Activated naive CD4-positive, alpha-beta T cell treated with anti-CD3 and anti-CD28 coated beads, Interleukin-2, amount 50 U/mL, for 72 hours (primary cell): ENCODE measurements at regions not wholly inside any gene's neighbourhood (a gene's known extent, or its start where the extent isn't known, plus 50 kb on each side); places are given as distances from the start of the nearest gene placed in this dataset.
"Not testable (repeated sequence)": the region's sequence is repeated elsewhere in the genome, so short reads cannot be mapped to it uniquely, and the experiment has no call there.

Source experiments
- ATAC-seq, 2 donors: fragments of 150-1000 bp; cut with Tn5 transposase; 2 replicates each; pipeline ENCODE4 v1.10.0; 2021; ENCODE audit warnings: mild to moderate bottlenecking in 2 of 2, moderate library complexity in 2 of 2
- DNase-seq, 2 donors: peaks; one replicate each; pipeline ENCODE4 v3.0.0; 2021 to 2022; ENCODE audit warnings: low spot score in 2 of 2
- H3K27ac Mint-ChIP-seq, 2 donors: one replicate each; pipeline ENCODE4 v1.8.0; 2022; ENCODE audit warnings: mild to moderate bottlenecking in 2 of 2, mixed read lengths in 2 of 2
- H3K36me3 Mint-ChIP-seq, 2 donors: one replicate each; pipeline ENCODE4 v1.8.0; 2022; ENCODE audit warnings: mixed read lengths in 2 of 2
- H3K9me3 Mint-ChIP-seq, 2 donors: one replicate each; pipeline ENCODE4 v1.8.0; 2022; ENCODE audit warnings: mixed read lengths in 2 of 2

GRCh38 chr1:70818401-70818800 is 229.2 kb downstream of the PTGER3 start:
- no peak overlapping the region for H3K27ac Mint-ChIP-seq
- ATAC-seq: no peak
- H3K9me3 Mint-ChIP-seq: peaks cover 0 to 4% of the 10 kb centered on the region in 2 donors
- no peak for DNase-seq
- no peaks in the 10 kb centered on the region for H3K36me3 Mint-ChIP-seq

GRCh38 chr1:70819231-70819630 is 228.4 kb downstream of the PTGER3 start:
- H3K27ac Mint-ChIP-seq: no peak overlapping the region
- no peak for DNase-seq
- no peak for ATAC-seq
- H3K9me3 Mint-ChIP-seq: no peaks in the 10 kb centered on the region
- H3K36me3 Mint-ChIP-seq: no peaks in the 10 kb centered on the region

GRCh38 chr1:70819785-70820184 is 227.8 kb downstream of the PTGER3 start:
- Mint-ChIP-seq H3K27ac (no peak overlapping the region), H3K9me3 (peaks cover 0 to 2% of the 10 kb centered on the region in 2 donors), H3K36me3 (no peaks in the 10 kb centered on the region)
- DNase-seq: no peak
- no peak for ATAC-seq

- no peak for ATAC-seq
- Mint-ChIP-seq H3K27ac (no peak overlapping the region), H3K36me3 (no peaks in the 10 kb centered on the region), H3K9me3 (peaks cover 5 to 8% of the 10 kb centered on the region in 2 donors)
- DNase-seq: no peak
Measured at GRCh38 chr1:70820396-70820795, 227.2 kb downstream of the PTGER3 start.

- Mint-ChIP-seq H3K9me3 (peaks cover 5 to 8% of the 10 kb centered on the region in 2 donors), H3K36me3 (no peaks in the 10 kb centered on the region), H3K27ac (no peak overlapping the region)
- ATAC-seq: no peak
- no peak for DNase-seq
Measured at GRCh38 chr1:70820995-70821394, 226.6 kb downstream of the PTGER3 start.

- no peak overlapping the region for H3K27ac Mint-ChIP-seq
- ATAC-seq (no peak), DNase-seq (no peak)
- H3K9me3 Mint-ChIP-seq: peaks cover 8 to 9% of the 10 kb centered on the region in 2 donors
- H3K36me3 Mint-ChIP-seq: no peaks in the 10 kb centered on the region
Measured at GRCh38 chr1:70826428-70826827, 221.2 kb downstream of the PTGER3 start.

- Mint-ChIP-seq H3K9me3 (peaks cover 8 to 9% of the 10 kb centered on the region in 2 donors), H3K36me3 (no peaks in the 10 kb centered on the region), H3K27ac (no peak overlapping the region)
- no peak for ATAC-seq
- no peak for DNase-seq
Measured at GRCh38 chr1:70827030-70827429, 220.6 kb downstream of the PTGER3 start.

GRCh38 chr1:70828177-70828576 is 219.4 kb downstream of the PTGER3 start:
- Mint-ChIP-seq H3K9me3 (peaks cover 9 to 14% of the 10 kb centered on the region in 2 donors), H3K36me3 (no peaks in the 10 kb centered on the region), H3K27ac (no peak overlapping the region)
- ATAC-seq: no peak
- no peak for DNase-seq

- not testable (repeated sequence) for DNase-seq, H3K36me3 Mint-ChIP-seq, H3K9me3 Mint-ChIP-seq, H3K27ac Mint-ChIP-seq, ATAC-seq
Measured at GRCh38 chr1:70834365-70834764, 213.3 kb downstream of the PTGER3 start.

- no peak overlapping the region for H3K27ac Mint-ChIP-seq
- no peaks in the 10 kb centered on the region for H3K36me3 Mint-ChIP-seq
- peaks cover 0 to 6% of the 10 kb centered on the region in 2 donors for H3K9me3 Mint-ChIP-seq
- DNase-seq (no peak), ATAC-seq (no peak)
Measured at GRCh38 chr1:70836456-70836855, 211.2 kb downstream of the PTGER3 start.

GRCh38 chr1:70840260-70840953 is 207.2 kb downstream of the PTGER3 start:
- DNase-seq: no peak
- peaks cover 7 to 10% of the 10 kb centered on the region in 2 donors for H3K9me3 Mint-ChIP-seq
- no peaks in the 10 kb centered on the region for H3K36me3 Mint-ChIP-seq
- no peak for ATAC-seq
- H3K27ac Mint-ChIP-seq: no peak overlapping the region

- ATAC-seq (no peak), DNase-seq (no peak)
- no peaks in the 10 kb centered on the region for H3K36me3 Mint-ChIP-seq
- peaks cover 10 to 17% of the 10 kb centered on the region in 2 donors for H3K9me3 Mint-ChIP-seq
- H3K27ac Mint-ChIP-seq: no peak overlapping the region
Measured at GRCh38 chr1:70842562-70842961, 205.1 kb downstream of the PTGER3 start.

GRCh38 chr1:70843452-70843851 is 204.2 kb downstream of the PTGER3 start:
- H3K36me3 Mint-ChIP-seq: no peaks in the 10 kb centered on the region
- H3K27ac Mint-ChIP-seq: no peak overlapping the region
- ATAC-seq: no peak
- H3K9me3 Mint-ChIP-seq: peaks cover 10 to 17% of the 10 kb centered on the region in 2 donors
- DNase-seq: no peak

GRCh38 chr1:70847013-70847412 is 200.6 kb downstream of the PTGER3 start:
- no peak for DNase-seq
- no peaks in the 10 kb centered on the region for H3K36me3 Mint-ChIP-seq
- peaks cover 16 to 26% of the 10 kb centered on the region in 2 donors for H3K9me3 Mint-ChIP-seq
- ATAC-seq: no peak
- H3K27ac Mint-ChIP-seq: no peak overlapping the region

GRCh38 chr1:70855203-70855602 is 192.4 kb downstream of the PTGER3 start:
- Mint-ChIP-seq H3K9me3 (peaks cover 8 to 10% of the 10 kb centered on the region in 2 donors), H3K36me3 (no peaks in the 10 kb centered on the region), H3K27ac (no peak overlapping the region)
- no peak for ATAC-seq
- DNase-seq: no peak

- no peak for ATAC-seq
- peaks cover 4 to 5% of the 10 kb centered on the region in 2 donors for H3K9me3 Mint-ChIP-seq
- H3K36me3 Mint-ChIP-seq: no peaks in the 10 kb centered on the region
Measured at GRCh38 chr1:70856201-70856600, 191.4 kb downstream of the PTGER3 start.

GRCh38 chr1:70863239-70863638 is 184.4 kb downstream of the PTGER3 start:
- ATAC-seq: no peak
- H3K9me3 Mint-ChIP-seq: peaks cover 0 to 6% of the 10 kb centered on the region in 2 donors
- no peak for DNase-seq
- no peaks in the 10 kb centered on the region for H3K36me3 Mint-ChIP-seq
- H3K27ac Mint-ChIP-seq: no peak overlapping the region

More at GRCh38 chr1:70856201-70856600, 191.4 kb downstream of the PTGER3 start:
- no peak for DNase-seq
- H3K27ac Mint-ChIP-seq: no peak overlapping the region

- ATAC-seq (no peak), DNase-seq (no peak)
- Mint-ChIP-seq H3K36me3 (no peaks in the 10 kb centered on the region), H3K27ac (no peak overlapping the region), H3K9me3 (peaks cover 5 to 10% of the 10 kb centered on the region in 2 donors)
Measured at GRCh38 chr1:70864302-70864701, 183.3 kb downstream of the PTGER3 start.
